CD4-positive, alpha-beta T cell treated with Interleukin-17A for 4 hours (primary cell): ENCODE measurements at regions not wholly inside any gene's neighbourhood (a gene's known extent, or its start where the extent isn't known, plus 50 kb on each side); places are given as distances from the start of the nearest gene placed in this dataset.
"Not testable (repeated sequence)": the region's sequence is repeated elsewhere in the genome, so short reads cannot be mapped to it uniquely, and the experiment has no call there.

Experiments used
- DNase-seq: peaks from one replicate; pipeline ENCODE4 v3.0.0-alpha.2; 2020; ENCODE audit warnings: mixed read lengths

GRCh38 chr4:137393044-137393443 lies 139.2 kb downstream of the PCDH18 start:
- DNase-seq = no peak

GRCh38 chr4:137390707-137391106 lies 141.6 kb downstream of the PCDH18 start:
- DNase-seq = no peak

- DNase-seq = no peak
These were observed 142.3 kb downstream of the PCDH18 start for GRCh38 chr4:137389911-137390520.

- DNase-seq = no peak
These were observed 144.4 kb downstream of the PCDH18 start for GRCh38 chr4:137387924-137388323.

GRCh38 chr4:137384476-137384875 lies 147.8 kb downstream of the PCDH18 start:
- no peak for DNase-seq

- no peak for DNase-seq
These were observed 153.5 kb downstream of the PCDH18 start for GRCh38 chr4:137378821-137379220.

- no peak for DNase-seq
These were observed 153.9 kb downstream of the PCDH18 start for GRCh38 chr4:137378393-137378792.

- no peak for DNase-seq
These were observed 156.0 kb downstream of the PCDH18 start for GRCh38 chr4:137376312-137376711.

GRCh38 chr4:137375111-137375850 lies 157.0 kb downstream of the PCDH18 start:
- no peak for DNase-seq

GRCh38 chr4:137370679-137371078 lies 161.6 kb downstream of the PCDH18 start:
- DNase-seq = no peak

- DNase-seq = no peak
These were observed 162.1 kb downstream of the PCDH18 start for GRCh38 chr4:137370206-137370633.

- no peak for DNase-seq
These were observed 164.7 kb downstream of the PCDH18 start for GRCh38 chr4:137367620-137368019.

GRCh38 chr4:137363496-137363895 lies 168.8 kb downstream of the PCDH18 start:
- no peak for DNase-seq

GRCh38 chr4:137361756-137362470 lies 170.4 kb downstream of the PCDH18 start:
- no peak for DNase-seq

- DNase-seq = no peak
These were observed 171.5 kb downstream of the PCDH18 start for GRCh38 chr4:137360761-137361160.

GRCh38 chr4:137359691-137360315 lies 172.5 kb downstream of the PCDH18 start:
- DNase-seq = no peak

- DNase-seq = not testable (repeated sequence)
These were observed 177.7 kb downstream of the PCDH18 start for GRCh38 chr4:137354562-137354961.

GRCh38 chr4:137347371-137347770 lies 184.9 kb downstream of the PCDH18 start:
- no peak for DNase-seq

GRCh38 chr4:137345597-137345996 lies 186.7 kb downstream of the PCDH18 start:
- DNase-seq = no peak

- DNase-seq = no peak
These were observed 189.1 kb downstream of the PCDH18 start for GRCh38 chr4:137343221-137343620.

GRCh38 chr4:137333031-137333430 lies 199.3 kb downstream of the PCDH18 start:
- no peak for DNase-seq

- DNase-seq = no peak
These were observed 220.0 kb downstream of the PCDH18 start for GRCh38 chr4:137312257-137312656.
